K562 (cell line): ENCODE measurements at regions not wholly inside any gene's neighbourhood (a gene's known extent, or its start where the extent isn't known, plus 50 kb on each side); places are given as distances from the start of the nearest gene placed in this dataset.
"Not testable (repeated sequence)": the region's sequence is repeated elsewhere in the genome, so short reads cannot be mapped to it uniquely, and the experiment has no call there.

Experiments used
- ATAC-seq: fragments of 200-7000 bp; cut with Tn5 transposase; 3 replicates; pipeline ENCODE4 v1.9.1; 2020; ENCODE audit warnings: moderate library complexity
- BruUV-seq: library from RNA; stranded (reverse); fragments of 400-500 nt; replicated peaks from 2 replicates; lab custom pipeline; 2021; lab: Mats Ljungman, UMichigan
- CTCF ChIA-PET: fragments of 300-600 bp; formaldehyde crosslinking; extraction: SDS; loops from one replicate; lab custom pipeline; 2021; ENCODE audit warnings: low intra/inter-chr PET ratio; lab: Yijun Ruan, JAX
- POLR2A ChIA-PET: fragments of 300-600, 350-650 bp; sonication (Branson Sonifier 250); formaldehyde crosslinking; extraction: SDS; loops from one replicate; lab custom pipeline; 2021; ENCODE audit warnings: antibody characterized with exemption, inconsistent platforms; lab: Yijun Ruan, JAX
- DNase-seq, 4 experiments: peaks; one replicate each; pipeline versions ENCODE4 v3.0.0 to v3.0.0-alpha.2; 2011 to 2018; ENCODE audit warnings: low spot score in 3 of 4, mixed read lengths in 3 of 4; ENCODE audit errors: extremely low read depth in 1 of 4
- FAIRE-seq: peaks from 2 replicates; lab custom pipeline; 2011; peaks lifted over from hg19 to GRCh38; lab: Jason Lieb, UNC
- H2AFZ ChIP-seq: 2 replicates; pipeline ENCODE4 v1.6.0; 2011; ENCODE audit warnings: low read depth, low read length, control low read depth, inconsistent platforms
- H3K27ac ChIP-seq: fragments of 200-600 bp; 3 replicates; pipeline ENCODE4 v1.8.0; 2011; ENCODE audit warnings: low read depth, mild to moderate bottlenecking, control low read depth, inconsistent platforms, low read length, moderate library complexity, mixed read lengths; ENCODE audit errors: extremely low read depth
- H3K27me3 ChIP-seq, 2 experiments: fragments of 300-600 bp in 1 of 2; 2 replicates in 1 of 2; 3 replicates in 1 of 2; pipeline versions ENCODE4 v1.6.0 to v1.8.0; 2011; ENCODE audit warnings: inconsistent platforms in 2 of 2, low read length in 2 of 2, mild to moderate bottlenecking in 1 of 2, mixed read lengths in 1 of 2, moderate library complexity in 1 of 2; ENCODE audit not compliant: control insufficient read depth in 2 of 2, insufficient read depth in 2 of 2
- H3K36me3 ChIP-seq: fragments of 300-600 bp; 3 replicates; pipeline ENCODE4 v1.8.0; 2011; ENCODE audit warnings: mild to moderate bottlenecking, low read length, inconsistent platforms; ENCODE audit not compliant: control insufficient read depth, insufficient read depth
- H3K4me1 ChIP-seq, 2 experiments: fragments of 200-600 bp in 1 of 2; replicated peaks in 1 of 2; 2 replicates in 1 of 2; 3 replicates in 1 of 2; pipeline versions ENCODE4 v1.5.1 to v1.8.0; 2011; ENCODE audit warnings: inconsistent platforms in 2 of 2, low read length in 2 of 2, mild to moderate bottlenecking in 1 of 2, mixed read lengths in 1 of 2, moderate library complexity in 1 of 2; ENCODE audit not compliant: control insufficient read depth in 2 of 2, insufficient read depth in 2 of 2
- H3K4me2 ChIP-seq: 2 replicates; pipeline ENCODE4 v1.6.1; 2011; ENCODE audit warnings: low read length, control low read depth, inconsistent platforms, mixed read lengths; ENCODE audit not compliant: insufficient read depth
- H3K4me3 ChIP-seq: fragments of 200-600 bp; sonication (generic), shearing (Covaris generic); 2 replicates; pipeline ENCODE4 v1.5.1; 2016; ENCODE audit warnings: control low read depth, inconsistent platforms
- H3K79me2 ChIP-seq: fragments of 200-600 bp; 3 replicates; pipeline ENCODE4 v1.8.0; 2011; ENCODE audit warnings: low read length, inconsistent platforms; ENCODE audit not compliant: control insufficient read depth, insufficient read depth
- H3K9ac ChIP-seq, 2 experiments: 2 replicates each; pipeline versions ENCODE4 v1.6.0 to v1.6.1; 2011; ENCODE audit warnings: low read depth in 2 of 2, low read length in 2 of 2, control low read depth in 1 of 2, inconsistent platforms in 1 of 2, mild to moderate bottlenecking in 1 of 2, mixed read lengths in 1 of 2; ENCODE audit not compliant: insufficient read depth in 1 of 2
- H3K9me1 ChIP-seq: one replicate; pipeline ENCODE4 v1.6.0; 2011; ENCODE audit warnings: inconsistent platforms, mild to moderate bottlenecking, low read length, moderate library complexity; ENCODE audit not compliant: control insufficient read depth, insufficient read depth
- H3K9me3 ChIP-seq: replicated peaks from 2 replicates; pipeline ENCODE4 v1.5.1; 2011; ENCODE audit warnings: low read depth, low read length, inconsistent platforms; ENCODE audit not compliant: control insufficient read depth, insufficient read depth
- H4K20me1 ChIP-seq: replicated peaks from 2 replicates; pipeline ENCODE4 v1.6.1; 2011; ENCODE audit warnings: low read length, inconsistent platforms, mixed read lengths; ENCODE audit not compliant: control insufficient read depth, insufficient read depth
- CHD1 ChIP-seq: fragments of 200-600 bp; sonication (generic); IDR thresholded peaks from one replicate; pipeline ENCODE4 v1.6.1; 2012; ENCODE audit warnings: mild to moderate bottlenecking, moderate library complexity, low read length, inconsistent platforms
- ZNF146 ChIP-seq: IDR thresholded peaks from one replicate; pipeline ENCODE4 v1.6.1; 2018; ENCODE audit warnings: missing compliant biosample characterization; ENCODE audit not compliant: unreplicated experiment
- ZNF316 ChIP-seq: fragments of 450-650 bp; IDR thresholded peaks from 2 replicates; pipeline ENCODE4 v1.6.1; 2016
- ZNF766 ChIP-seq: fragments of 200-800 bp; sonication (Bioruptor generic); conservative IDR thresholded peaks from 2 replicates; pipeline ENCODE4 v1.6.1; 2016; ENCODE audit warnings: missing genetic modification characterization, missing compliant biosample characterization
- WGBS: fragments of 100-300 bp; shearing (Covaris generic); methylation state at CpG from one replicate; pipeline ENCODE4 v1.1.6; 2016; ENCODE audit warnings: low coverage, mixed read lengths; ENCODE audit not compliant: insufficient coverage; ENCODE audit errors: missing lambda C conversion rate; 5-methylcytosine and 5-hydroxymethylcytosine counted together
- in situ Hi-C: fragments of 300-500 bp; cut with MboI; formaldehyde crosslinking; loops from 4 replicates; pipeline ENCODE4 v1.15.0; 2018; ENCODE audit warnings: inconsistent platforms, mixed read lengths
- intact Hi-C: fragments of 100-400 bp; cut with micrococcal nuclease; formaldehyde crosslinking; loops from 2 replicates; pipeline ENCODE4 v1.14.2; 2022

DNA sequence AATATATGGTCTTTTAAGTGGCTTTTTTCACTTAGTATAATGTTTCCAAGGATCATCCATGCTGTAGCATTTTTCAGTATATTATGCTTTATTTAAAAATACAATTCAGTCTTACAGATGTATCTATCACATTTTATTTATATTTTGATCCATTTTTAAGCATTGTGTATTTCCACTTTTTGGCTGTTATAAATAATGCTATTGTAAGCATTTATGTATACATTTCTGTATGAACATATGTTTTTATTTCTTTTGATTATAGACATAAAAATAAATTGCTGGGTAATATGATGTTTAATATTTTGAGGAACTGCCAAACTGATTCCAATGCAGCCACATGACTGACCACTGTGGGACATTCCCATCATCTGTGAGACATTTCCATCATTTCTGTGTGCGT, 1662.0 kb downstream of the REEP3 start:
- Histone ChIP-seq H3K9me3 (no peaks in the 10 kb centered on the region), H3K27ac (no peak overlapping the region), H3K79me2 (no peaks in the 10 kb centered on the region), H2AFZ (no peak overlapping the region), H3K9me1 (no peaks in the 10 kb centered on the region), H4K20me1 (no peaks in the 10 kb centered on the region), H3K4me1 (no peaks in the 10 kb centered on the region), H3K4me2 (no peak overlapping the region), H3K4me3 (no peak overlapping the region), H3K27me3 (no peaks in the 10 kb centered on the region), H3K9ac (no peak overlapping the region), H3K36me3 (no peaks in the 10 kb centered on the region)
- TF ChIP-seq ZNF766 (CRISPR knock-in tag) (no peak), ZNF316 (peak; percentile 18; the same call in 1 of the 2 replicates), CHD1 (no peak)
- FAIRE-seq = no peak
- no peak for ATAC-seq
- ChIA-PET POLR2A (no interaction called here), CTCF (no interaction called here)
- no TSS peak for BruUV-seq
- WGBS = 0% methylated on average over 1 of the region's 1 CpG
- DNase-seq = no peak
- in situ Hi-C loops (no loop called here), intact Hi-C loops (no loop called here)

DNA sequence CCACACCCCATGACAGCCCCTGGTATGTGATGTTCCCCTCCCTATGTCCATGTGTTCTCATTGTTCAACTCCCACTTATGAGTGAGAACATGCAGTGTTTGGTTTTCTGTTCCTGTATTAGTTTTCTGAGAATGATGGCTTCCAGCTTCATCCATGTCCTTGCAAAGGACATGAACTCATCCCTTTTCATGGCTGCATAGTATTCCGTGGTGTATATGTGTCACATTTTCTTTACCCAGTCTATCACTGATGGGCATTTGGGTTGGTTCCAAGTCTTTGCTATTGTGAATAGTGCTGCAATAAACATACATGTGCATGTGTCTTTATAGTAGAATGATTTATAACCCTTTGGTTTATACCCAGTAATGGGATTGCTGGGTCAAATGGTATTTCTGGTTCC, 1665.5 kb downstream of the REEP3 start:
- H4K20me1 ChIP-seq, H3K4me3 ChIP-seq, H3K27ac ChIP-seq, H3K27me3 ChIP-seq, H3K9ac ChIP-seq, FAIRE-seq, DNase-seq, H3K79me2 ChIP-seq, H2AFZ ChIP-seq, H3K9me3 ChIP-seq: not testable (repeated sequence)
- WGBS = 0% methylated on average over 1 of the region's 1 CpG
- TF ChIP-seq ZNF146 (CRISPR knock-in tag) = peak; percentile 67
- TF ChIP-seq, all 486 proteins: peak for 1; not testable (repeated sequence) for 485
- H3K4me1 ChIP-seq, BruUV-seq, in situ Hi-C loops, H3K36me3 ChIP-seq, intact Hi-C loops, CTCF ChIA-PET, ATAC-seq, H3K9me1 ChIP-seq, POLR2A ChIA-PET, H3K4me2 ChIP-seq: not testable (repeated sequence)
